Right lung (tissue), 2 donors: ENCODE measurements at regions not wholly inside any gene's neighbourhood (a gene's known extent, or its start where the extent isn't known, plus 50 kb on each side); places are given as distances from the start of the nearest gene placed in this dataset.
"Not testable (repeated sequence)": the region's sequence is repeated elsewhere in the genome, so short reads cannot be mapped to it uniquely, and the experiment has no call there.

Experiments
- DNase-seq, 2 donors: peaks; one replicate each; pipeline ENCODE4 v3.0.0-alpha.2; 2013

GRCh38 chr4:11130195-11130970 is 298.3 kb downstream of the HS3ST1 start:
- no peak for DNase-seq

GRCh38 chr4:11120435-11120834 is 308.3 kb downstream of the HS3ST1 start:
- no peak for DNase-seq

DNA sequence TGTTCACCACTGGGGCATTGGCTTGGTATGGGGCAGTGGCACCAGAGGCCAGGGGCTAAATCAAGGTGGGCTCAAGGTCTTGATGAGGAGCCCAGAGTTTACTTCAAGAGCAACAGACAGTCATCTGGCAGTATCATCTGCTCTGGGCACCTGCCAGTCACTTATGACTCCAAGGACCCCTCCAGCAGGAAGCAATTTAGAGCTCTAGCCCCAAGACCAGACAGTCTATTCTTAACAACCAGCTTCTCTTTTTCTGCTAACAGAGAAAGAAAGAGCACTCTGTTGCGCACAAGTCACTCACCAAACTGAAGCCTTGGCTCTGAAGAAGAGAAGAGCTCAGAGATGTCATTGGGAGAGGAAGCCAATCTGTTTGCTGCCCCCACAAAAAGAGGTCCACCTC is 309.2 kb downstream of the HS3ST1 start:
- no peak for DNase-seq

- DNase-seq, result no peak
Observed at GRCh38 chr4:11118513-11118912, 310.2 kb downstream of the HS3ST1 start.

- DNase-seq, result no peak
Observed at GRCh38 chr4:11116940-11117339, 311.8 kb downstream of the HS3ST1 start.

DNA sequence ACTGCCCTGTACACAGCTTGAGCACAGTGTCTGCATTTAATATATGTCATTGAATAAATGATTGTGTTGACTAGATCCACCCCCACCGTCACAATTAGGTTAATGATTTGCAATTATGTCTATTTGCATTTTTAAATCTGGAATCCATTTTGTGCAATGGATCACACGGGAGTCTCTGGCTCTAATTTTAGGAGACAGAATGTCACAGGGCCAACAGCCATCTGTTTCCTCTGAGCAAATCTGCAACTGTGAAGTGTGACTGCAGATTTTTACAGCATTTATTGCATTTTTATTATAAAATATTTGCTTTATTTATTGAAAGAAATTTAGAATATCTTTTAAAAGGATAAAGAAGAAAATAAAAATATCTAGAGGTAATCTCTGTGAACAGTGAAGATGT is 316.8 kb downstream of the HS3ST1 start:
- no peak for DNase-seq

- DNase-seq, result no peak
Observed at GRCh38 chr4:11111370-11111769, 317.3 kb downstream of the HS3ST1 start.

DNA sequence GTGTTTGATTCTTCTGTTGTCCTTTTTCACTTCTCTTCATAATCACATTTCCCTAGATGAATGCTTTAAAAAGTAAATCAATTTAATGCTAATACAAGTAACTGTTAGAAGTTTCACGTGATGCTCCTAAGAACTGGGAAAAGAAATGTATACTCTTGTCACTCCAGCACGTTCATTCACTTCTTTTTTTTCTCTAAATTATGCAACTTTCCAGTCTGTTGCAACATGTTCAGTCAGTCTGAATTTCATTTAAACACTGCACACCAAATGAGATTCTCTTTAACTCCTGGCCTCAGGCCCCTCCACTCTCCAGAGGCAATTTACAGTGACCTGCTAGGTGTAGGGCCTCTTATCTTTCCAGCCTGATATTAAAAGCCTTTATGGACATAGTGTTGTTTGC is 321.9 kb downstream of the HS3ST1 start:
- peak; percentile 23 to 45 for DNase-seq

DNA sequence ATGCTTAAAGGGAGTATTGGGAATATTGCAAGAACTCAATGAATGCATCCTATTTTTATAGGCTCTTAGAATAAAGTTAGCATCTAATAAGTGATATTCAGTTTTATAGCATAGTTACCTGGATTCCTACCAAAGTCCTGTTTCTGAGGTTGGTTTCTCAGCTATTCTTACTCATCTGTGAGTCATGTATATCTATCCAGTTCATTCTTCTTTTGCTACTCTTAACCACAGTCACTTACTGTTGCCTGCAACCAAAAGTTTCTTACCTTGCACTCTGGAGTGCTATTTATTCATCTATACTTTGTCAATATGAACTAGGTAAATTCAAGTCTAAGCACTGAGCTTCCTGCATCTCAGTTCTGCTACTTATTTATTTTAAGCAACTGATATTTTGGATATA is 322.5 kb downstream of the HS3ST1 start:
- no peak for DNase-seq

DNA sequence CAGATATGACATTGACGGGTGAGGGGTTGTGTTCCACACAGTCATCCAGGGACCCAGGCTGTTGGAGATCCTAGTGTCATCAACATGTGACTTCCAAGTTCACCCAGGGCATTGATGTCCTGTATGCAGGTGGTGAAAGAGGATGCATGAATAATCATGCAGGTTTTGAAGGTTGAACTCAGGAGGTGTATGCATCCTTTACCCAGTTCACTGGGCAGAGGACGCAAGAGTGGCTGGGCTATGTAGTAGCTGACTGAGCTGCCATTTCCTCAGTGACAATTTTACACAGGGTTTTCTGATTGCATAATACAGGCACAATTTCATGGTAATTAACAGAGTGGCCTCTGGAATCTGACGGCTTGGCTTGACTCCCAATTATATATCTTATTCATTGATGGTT is 323.0 kb downstream of the HS3ST1 start:
- no peak for DNase-seq

- no peak for DNase-seq
Observed at GRCh38 chr4:11098461-11098860, 330.2 kb downstream of the HS3ST1 start.

- no peak for DNase-seq
Observed at GRCh38 chr4:11097725-11098124, 331.0 kb downstream of the HS3ST1 start.

DNA sequence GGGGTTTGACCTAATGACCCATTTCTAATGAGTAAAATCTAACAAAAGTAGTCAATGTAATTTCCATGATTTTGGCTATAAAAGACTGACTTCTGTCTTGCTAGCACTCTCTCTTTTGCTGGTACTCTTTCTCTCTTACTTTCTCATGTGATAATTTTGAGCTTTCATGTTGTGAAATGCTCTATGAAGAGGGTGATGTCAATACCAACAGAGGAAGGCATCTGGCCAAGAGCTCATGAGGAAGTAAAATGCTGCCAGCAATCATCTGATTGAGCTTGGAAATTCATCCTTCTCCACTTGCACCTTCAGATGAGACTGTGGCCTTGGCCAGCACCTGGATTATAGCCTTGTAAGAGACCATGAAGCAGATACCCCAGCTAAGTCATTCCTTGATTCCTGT is 347.7 kb downstream of the HS3ST1 start:
- DNase-seq, result no peak

GRCh38 chr4:11079171-11079570 is 349.5 kb downstream of the HS3ST1 start:
- no peak for DNase-seq

- no peak for DNase-seq
Observed at GRCh38 chr4:11074581-11075241, 354.0 kb downstream of the HS3ST1 start.

DNA sequence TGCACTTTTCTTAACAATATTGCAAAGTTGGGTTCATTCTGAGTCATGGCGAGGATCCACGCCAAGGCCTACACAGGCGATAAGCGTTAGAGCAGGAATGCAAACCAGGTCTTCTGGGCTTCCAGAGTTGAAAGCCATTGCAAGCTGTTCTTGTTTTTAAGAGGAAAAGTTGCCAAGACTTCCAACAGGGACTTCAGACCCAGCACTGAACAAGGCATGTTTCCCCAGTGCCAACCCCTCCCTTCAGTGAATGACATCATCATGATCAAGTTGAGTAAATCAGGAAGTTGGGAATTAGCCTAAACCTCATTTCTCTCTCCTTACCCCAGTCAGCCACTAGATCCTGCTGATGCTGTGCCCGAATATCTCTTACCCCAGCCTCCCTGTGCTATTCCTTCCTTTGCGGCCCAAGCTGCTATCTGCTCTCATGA is 355.1 kb downstream of the HS3ST1 start:
- DNase-seq, result peak in 1 of 2 donors; percentile 9

DNA sequence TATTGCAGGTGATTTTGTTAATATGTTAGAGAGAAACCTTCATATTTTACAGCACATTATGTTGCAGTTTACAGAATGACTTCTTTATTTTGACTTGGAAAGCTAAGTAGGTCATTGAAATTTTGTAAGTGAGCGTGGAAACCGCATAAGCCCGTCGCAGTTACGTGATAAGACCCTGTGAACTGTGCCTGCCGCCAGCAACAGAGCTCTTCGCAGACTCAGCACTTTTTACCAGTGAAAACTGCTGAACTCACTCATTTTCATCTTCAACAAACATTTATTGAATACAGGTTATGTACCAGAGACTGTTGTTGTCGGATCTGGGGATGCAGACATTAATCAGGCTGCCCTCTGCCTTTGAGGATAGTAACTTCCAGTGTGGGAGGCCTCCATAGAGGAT is 355.7 kb downstream of the HS3ST1 start:
- DNase-seq, result no peak

- no peak for DNase-seq
Observed at GRCh38 chr4:11072463-11072862, 356.2 kb downstream of the HS3ST1 start.

GRCh38 chr4:11070813-11071212 is 357.9 kb downstream of the HS3ST1 start:
- DNase-seq, result no peak

- no peak for DNase-seq
Observed at GRCh38 chr4:11069581-11070211, 359.0 kb downstream of the HS3ST1 start.

DNA sequence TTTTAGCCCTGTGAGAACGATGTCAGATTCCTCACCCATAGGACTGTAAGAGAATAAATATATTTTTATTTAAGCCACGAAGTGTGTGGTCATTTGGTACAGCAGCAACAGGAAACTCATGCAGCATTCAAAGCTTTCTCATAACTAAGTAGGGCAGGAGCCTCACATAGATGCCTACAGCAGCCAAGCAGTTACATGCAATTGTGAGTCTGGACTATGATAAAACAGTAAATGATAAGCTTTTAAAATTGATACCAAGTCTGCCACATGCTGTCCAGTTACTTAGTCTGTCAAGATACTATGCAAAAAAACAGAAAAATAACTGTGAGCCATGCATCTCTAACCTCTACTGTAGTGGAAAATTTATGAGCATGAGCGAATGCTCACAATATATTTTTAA is 359.6 kb downstream of the HS3ST1 start:
- DNase-seq, result peak in 1 of 2 donors; percentile 2

- DNase-seq, result not testable (repeated sequence)
Observed at GRCh38 chr4:11066584-11066983, 362.1 kb downstream of the HS3ST1 start.

- not testable (repeated sequence) for DNase-seq
Observed at GRCh38 chr4:11060637-11061036, 368.1 kb downstream of the HS3ST1 start.
